ENCODE measurements at regions not wholly inside any gene's neighbourhood (a gene's known extent, or its start where the extent isn't known, plus 50 kb on each side); places are given as distances from the start of the nearest gene placed in this dataset.
"Not testable (repeated sequence)": the region's sequence is repeated elsewhere in the genome, so short reads cannot be mapped to it uniquely, and the experiment has no call there.

GRCh38 chr10:80949785-80950184, 412.1 kb downstream of the SH2D4B start:
- H3K4me3 ChIP-seq (ENCODE audit: low read depth, low read length): no peak overlapping the region
- no peak for TF ChIP-seq CTCF (IDR thresholded peaks at IDR 0.05; ENCODE audit: insufficient read depth, low read length)
- DNase-seq (ENCODE audit: low read depth): no peak

GRCh38 chr10:80952436-80952835, 414.7 kb downstream of the SH2D4B start:
- no peak for DNase-seq (ENCODE audit: low read depth)
- no peak for TF ChIP-seq CTCF (IDR thresholded peaks at IDR 0.05; ENCODE audit: insufficient read depth, low read length)

GRCh38 chr10:80957161-80957560, 419.5 kb downstream of the SH2D4B start:
- TF ChIP-seq CTCF (IDR thresholded peaks at IDR 0.05; ENCODE audit: insufficient read depth, low read length): no peak
- H3K4me3 ChIP-seq (ENCODE audit: low read depth, low read length): no peak overlapping the region

More at GRCh38 chr10:80952436-80952835, 414.7 kb downstream of the SH2D4B start:
- no peak overlapping the region for H3K4me3 ChIP-seq (ENCODE audit: low read depth, low read length)

GRCh38 chr10:80964179-80964578, 426.5 kb downstream of the SH2D4B start:
- no peak for TF ChIP-seq CTCF (IDR thresholded peaks at IDR 0.05; ENCODE audit: insufficient read depth, low read length)
- H3K4me3 ChIP-seq (ENCODE audit: low read depth, low read length): no peak overlapping the region
- no peak for DNase-seq (ENCODE audit: low read depth)

More at GRCh38 chr10:80957161-80957560, 419.5 kb downstream of the SH2D4B start:
- DNase-seq (ENCODE audit: low read depth): no peak

- no peak for DNase-seq (ENCODE audit: low read depth)
- H3K4me3 ChIP-seq (ENCODE audit: low read depth, low read length): no peak overlapping the region
- no peak for TF ChIP-seq CTCF (IDR thresholded peaks at IDR 0.05; ENCODE audit: insufficient read depth, low read length)
These were observed 427.4 kb downstream of the SH2D4B start for GRCh38 chr10:80964955-80965614.

GRCh38 chr10:80966326-80966986, 428.8 kb downstream of the SH2D4B start:
- no peak for DNase-seq (ENCODE audit: low read depth)
- TF ChIP-seq CTCF (IDR thresholded peaks at IDR 0.05; ENCODE audit: insufficient read depth, low read length): no peak
- H3K4me3 ChIP-seq (ENCODE audit: low read depth, low read length): no peak overlapping the region

GRCh38 chr10:80967357-80967756, 429.7 kb downstream of the SH2D4B start:
- not testable (repeated sequence) for DNase-seq (ENCODE audit: low read depth); H3K4me3 ChIP-seq (ENCODE audit: low read depth, low read length)
